ENCODE measurements at regions not wholly inside any gene's neighbourhood (a gene's known extent, or its start where the extent isn't known, plus 50 kb on each side); places are given as distances from the start of the nearest gene placed in this dataset.
"Not testable (repeated sequence)": the region's sequence is repeated elsewhere in the genome, so short reads cannot be mapped to it uniquely, and the experiment has no call there.

GRCh38 chr3:106120356-106120755, 251.5 kb upstream of the CBLB start:
- DNase-seq (ENCODE audit: low spot score) = peak; percentile 51

GRCh38 chr3:106121491-106122289, 252.9 kb upstream of the CBLB start:
- DNase-seq (ENCODE audit: low spot score) = no peak

- no peak for DNase-seq (ENCODE audit: low spot score)
Measured at GRCh38 chr3:106124818-106125217, 256.0 kb upstream of the CBLB start.

GRCh38 chr3:106125321-106125720, 256.5 kb upstream of the CBLB start:
- DNase-seq (ENCODE audit: low spot score) = no peak

- DNase-seq (ENCODE audit: low spot score) = no peak
Measured at GRCh38 chr3:106126067-106126845, 257.4 kb upstream of the CBLB start.

GRCh38 chr3:106126846-106127235, 258.0 kb upstream of the CBLB start:
- no peak for DNase-seq (ENCODE audit: low spot score)

GRCh38 chr3:106129939-106130338, 261.1 kb upstream of the CBLB start:
- no peak for DNase-seq (ENCODE audit: low spot score)

- peak; percentile 58 for DNase-seq (ENCODE audit: low spot score)
Measured at GRCh38 chr3:106130384-106131198, 261.8 kb upstream of the CBLB start.

- no peak for DNase-seq (ENCODE audit: low spot score)
Measured at GRCh38 chr3:106135451-106136160, 266.8 kb upstream of the CBLB start.

- DNase-seq (ENCODE audit: low spot score) = no peak
Measured at GRCh38 chr3:106139826-106140225, 271.0 kb upstream of the CBLB start.

GRCh38 chr3:106140431-106140830, 271.6 kb upstream of the CBLB start:
- DNase-seq (ENCODE audit: low spot score) = no peak

- DNase-seq (ENCODE audit: low spot score) = no peak
Measured at GRCh38 chr3:106144030-106144429, 275.2 kb upstream of the CBLB start.

GRCh38 chr3:106148440-106149082, 279.7 kb upstream of the CBLB start:
- not testable (repeated sequence) for DNase-seq (ENCODE audit: low spot score)

- no peak for DNase-seq (ENCODE audit: low spot score)
Measured at GRCh38 chr3:106157411-106157810, 288.6 kb upstream of the CBLB start.

GRCh38 chr3:106160396-106160795, 291.6 kb upstream of the CBLB start:
- no peak for DNase-seq (ENCODE audit: low spot score)

GRCh38 chr3:106161246-106161645, 292.4 kb upstream of the CBLB start:
- no peak for DNase-seq (ENCODE audit: low spot score)

GRCh38 chr3:106167728-106168127, 298.9 kb upstream of the CBLB start:
- no peak for DNase-seq (ENCODE audit: low spot score)

GRCh38 chr3:106168962-106169750, 300.3 kb upstream of the CBLB start:
- DNase-seq (ENCODE audit: low spot score) = no peak

- DNase-seq (ENCODE audit: low spot score) = no peak
Measured at GRCh38 chr3:106170636-106171035, 301.8 kb upstream of the CBLB start.

- no peak for DNase-seq (ENCODE audit: low spot score)
Measured at GRCh38 chr3:106172101-106172500, 303.3 kb upstream of the CBLB start.

GRCh38 chr3:106172780-106173179, 304.0 kb upstream of the CBLB start:
- no peak for DNase-seq (ENCODE audit: low spot score)
